Keratinocyte (primary cell): ENCODE measurements at regions not wholly inside any gene's neighbourhood (a gene's known extent, or its start where the extent isn't known, plus 50 kb on each side); places are given as distances from the start of the nearest gene placed in this dataset.

Experiments used
- DNase-seq: peaks from one replicate; pipeline ENCODE4 v3.0.0-alpha.2; 2011; ENCODE audit warnings: low read depth, missing footprints, low spot score
- FAIRE-seq: peaks from 2 replicates; lab custom pipeline; 2011; peaks lifted over from hg19 to GRCh38; lab: Jason Lieb, UNC
- H2AFZ ChIP-seq: 2 replicates; pipeline ENCODE4 v1.6.0; 2012; ENCODE audit warnings: low read length, control low read depth, inconsistent platforms; ENCODE audit not compliant: control insufficient read depth
- H3K27ac ChIP-seq: 2 replicates; pipeline ENCODE4 v1.5.1; 2011; ENCODE audit warnings: low read length; ENCODE audit not compliant: control insufficient read depth, insufficient read depth
- H3K27me3 ChIP-seq: 3 replicates; pipeline ENCODE4 v1.6.0; 2011; ENCODE audit warnings: low read length; ENCODE audit not compliant: control insufficient read depth, insufficient read depth; ENCODE audit errors: extremely low read depth
- H3K36me3 ChIP-seq, 2 experiments: 2 replicates in 1 of 2; 3 replicates in 1 of 2; pipeline ENCODE4 v1.5.1; 2011; ENCODE audit warnings: low read length in 2 of 2, mild to moderate bottlenecking in 1 of 2; ENCODE audit not compliant: control insufficient read depth in 2 of 2, insufficient read depth in 2 of 2; ENCODE audit errors: extremely low read depth in 1 of 2
- H3K4me1 ChIP-seq: 3 replicates; pipeline ENCODE4 v1.5.1; 2011; ENCODE audit warnings: low read length; ENCODE audit not compliant: control insufficient read depth, insufficient read depth; ENCODE audit errors: extremely low read depth
- H3K4me2 ChIP-seq: 3 replicates; pipeline ENCODE4 v1.6.0; 2011; ENCODE audit warnings: low read depth, low read length; ENCODE audit not compliant: control insufficient read depth, insufficient read depth; ENCODE audit errors: extremely low read depth
- H3K4me3 ChIP-seq, 3 experiments: fragments of 200-600 bp in 1 of 3; sonication (generic) in 1 of 3; 2 replicates in 2 of 3; 3 replicates in 1 of 3; pipeline ENCODE4 v1.5.1; 2011 to 2016; ENCODE audit warnings: low read length in 3 of 3, mild to moderate bottlenecking in 3 of 3, control low read depth in 2 of 3, inconsistent platforms in 1 of 3, low read depth in 1 of 3, mixed read lengths in 1 of 3, mixed run types in 1 of 3, moderate library complexity in 1 of 3; ENCODE audit not compliant: control insufficient read depth in 2 of 3, insufficient read depth in 2 of 3; ENCODE audit errors: extremely low read depth in 1 of 3
- H3K79me2 ChIP-seq: 2 replicates; pipeline ENCODE4 v1.6.0; 2012; ENCODE audit warnings: low read length; ENCODE audit not compliant: control insufficient read depth, insufficient read depth
- H3K9ac ChIP-seq: 3 replicates; pipeline ENCODE4 v1.6.0; 2011; ENCODE audit warnings: low read length; ENCODE audit not compliant: control insufficient read depth, insufficient read depth; ENCODE audit errors: extremely low read depth
- H3K9me1 ChIP-seq: 3 replicates; pipeline ENCODE4 v1.6.0; 2011; ENCODE audit warnings: low read length; ENCODE audit not compliant: control insufficient read depth, insufficient read depth; ENCODE audit errors: extremely low read depth
- H3K9me3 ChIP-seq: 2 replicates; pipeline ENCODE4 v1.5.1; 2012; ENCODE audit warnings: low read depth, low read length; ENCODE audit not compliant: control insufficient read depth
- H4K20me1 ChIP-seq: 3 replicates; pipeline ENCODE4 v1.6.0; 2011; ENCODE audit warnings: low read length; ENCODE audit not compliant: control insufficient read depth, insufficient read depth; ENCODE audit errors: extremely low read depth
- EZH2 ChIP-seq: IDR thresholded peaks from one replicate; pipeline ENCODE4 v1.6.1; 2012; ENCODE audit warnings: inconsistent platforms, mild to moderate bottlenecking, low read length, moderate library complexity
- dilution Hi-C: fragments of 300-500 bp; cut with MboI; formaldehyde crosslinking; loops from one replicate; pipeline ENCODE4 v1.7.0; 2020; ENCODE audit warnings: low sequenced_read_pairs; ENCODE audit not compliant: extremely low pct_ligation_motif_present
- TF ChIP-seq, protein P1 (sequence below), 3 experiments: IDR thresholded peaks in 1 of 3; conservative IDR thresholded peaks in 1 of 3; optimal IDR thresholded peaks in 1 of 3; 2 replicates in 2 of 3; 3 replicates in 1 of 3; pipeline versions ENCODE3 to v1.5.1; 2011; ENCODE audit warnings: low read length in 3 of 3, mild to moderate bottlenecking in 3 of 3, moderate library complexity in 2 of 3, control low read depth in 1 of 3, inconsistent platforms in 1 of 3; ENCODE audit not compliant: insufficient read depth in 2 of 3; ENCODE audit errors: extremely low read depth in 1 of 3

DNA sequence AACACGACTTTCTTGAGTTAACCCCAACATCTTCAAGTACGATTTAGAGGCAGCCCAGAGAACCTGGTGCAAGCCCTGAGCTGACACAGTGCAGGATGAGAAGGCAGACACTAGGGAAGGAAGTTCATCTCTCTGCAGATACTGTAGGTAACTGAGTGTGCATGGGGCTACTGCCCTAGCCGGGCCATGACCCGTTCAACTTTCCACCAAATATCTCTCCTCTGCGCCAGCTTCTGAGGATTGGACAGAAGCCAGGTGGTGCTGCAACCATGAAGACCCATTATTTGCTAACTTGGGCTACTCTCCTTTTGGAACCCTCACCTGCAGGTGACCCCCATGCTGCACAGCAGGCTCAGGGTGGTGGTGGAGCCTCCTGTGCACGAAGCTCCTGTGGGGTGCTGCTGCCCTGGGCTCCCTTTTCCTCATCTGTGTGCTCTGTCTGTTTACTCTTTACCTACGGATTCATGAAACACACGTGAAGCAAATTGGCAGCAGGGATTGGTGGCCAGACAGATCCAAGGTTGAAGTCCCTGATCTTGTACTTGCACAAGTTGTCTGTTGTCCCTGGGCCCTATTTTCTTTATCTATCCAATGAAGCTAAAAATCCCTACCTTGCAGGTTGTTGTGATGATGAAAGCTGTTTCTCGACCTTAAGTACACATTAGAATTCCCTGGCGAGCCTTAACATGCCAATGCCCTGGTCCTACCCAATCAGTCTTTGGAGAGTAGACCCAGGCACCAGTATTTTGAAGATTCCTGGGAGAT is 227.8 kb downstream of the LACC1 start:
- DNase-seq (no peak), FAIRE-seq (peak; percentile 39)
- H3K36me3 ChIP-seq = no peaks in the 10 kb centered on the region
- no peaks in the 10 kb centered on the region for H3K27me3 ChIP-seq
- no peak overlapping the region for H3K9ac ChIP-seq
- H3K4me2 ChIP-seq = no peak overlapping the region
- TF ChIP-seq, protein P1, sequence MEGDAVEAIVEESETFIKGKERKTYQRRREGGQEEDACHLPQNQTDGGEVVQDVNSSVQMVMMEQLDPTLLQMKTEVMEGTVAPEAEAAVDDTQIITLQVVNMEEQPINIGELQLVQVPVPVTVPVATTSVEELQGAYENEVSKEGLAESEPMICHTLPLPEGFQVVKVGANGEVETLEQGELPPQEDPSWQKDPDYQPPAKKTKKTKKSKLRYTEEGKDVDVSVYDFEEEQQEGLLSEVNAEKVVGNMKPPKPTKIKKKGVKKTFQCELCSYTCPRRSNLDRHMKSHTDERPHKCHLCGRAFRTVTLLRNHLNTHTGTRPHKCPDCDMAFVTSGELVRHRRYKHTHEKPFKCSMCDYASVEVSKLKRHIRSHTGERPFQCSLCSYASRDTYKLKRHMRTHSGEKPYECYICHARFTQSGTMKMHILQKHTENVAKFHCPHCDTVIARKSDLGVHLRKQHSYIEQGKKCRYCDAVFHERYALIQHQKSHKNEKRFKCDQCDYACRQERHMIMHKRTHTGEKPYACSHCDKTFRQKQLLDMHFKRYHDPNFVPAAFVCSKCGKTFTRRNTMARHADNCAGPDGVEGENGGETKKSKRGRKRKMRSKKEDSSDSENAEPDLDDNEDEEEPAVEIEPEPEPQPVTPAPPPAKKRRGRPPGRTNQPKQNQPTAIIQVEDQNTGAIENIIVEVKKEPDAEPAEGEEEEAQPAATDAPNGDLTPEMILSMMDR (optimal IDR thresholded peaks at IDR 0.05 in 1 of 3, IDR thresholded peaks at IDR 0.05 in 1 of 3, conservative IDR thresholded peaks at IDR 0.05 in 1 of 3; ENCODE audit: extremely low read depth in 1 of 3, insufficient read depth in 2 of 3, low read length in 3 of 3) = no peak
- no peak for TF ChIP-seq EZH2
- H3K27ac ChIP-seq = no peak overlapping the region
- H3K9me1 ChIP-seq = no peaks in the 10 kb centered on the region
- H4K20me1 ChIP-seq = no peaks in the 10 kb centered on the region
- dilution Hi-C loops = no loop called here
- no peaks in the 10 kb centered on the region for H3K9me3 ChIP-seq
- no peak overlapping the region for H3K4me3 ChIP-seq
- H3K4me1 ChIP-seq = peaks cover 17% of the 10 kb centered on the region
- H3K79me2 ChIP-seq = no peaks in the 10 kb centered on the region
- H2AFZ ChIP-seq = no peak overlapping the region

DNA sequence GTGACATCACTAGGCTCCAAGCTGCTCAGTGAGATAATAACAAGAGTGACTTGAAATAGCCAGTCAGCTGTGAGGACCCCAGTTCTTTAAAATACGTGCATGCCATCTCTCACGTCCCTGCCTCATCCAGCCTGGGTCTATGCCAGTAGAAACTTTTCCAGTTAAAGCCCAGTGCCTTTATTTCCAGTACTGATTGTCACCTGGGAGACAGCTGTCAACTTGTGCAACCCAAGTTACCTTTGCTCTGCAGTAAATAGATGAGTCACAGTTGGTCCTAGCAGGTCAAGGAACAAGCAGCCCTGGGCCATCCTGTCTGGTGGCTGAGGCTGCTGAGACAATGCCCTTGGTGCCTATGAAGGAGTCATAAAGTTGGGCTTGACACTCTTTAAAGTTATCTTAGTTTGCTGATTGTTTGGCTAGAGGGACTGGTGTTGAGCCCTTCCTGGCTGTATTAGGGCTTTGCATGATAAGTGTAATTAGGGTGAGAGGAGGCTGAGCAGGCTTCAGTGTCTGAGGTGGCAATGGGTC is 228.7 kb downstream of the LACC1 start:
- H3K9ac ChIP-seq = no peak overlapping the region
- dilution Hi-C loops = no loop called here
- no peaks in the 10 kb centered on the region for H4K20me1 ChIP-seq
- H3K79me2 ChIP-seq = no peaks in the 10 kb centered on the region
- H3K4me2 ChIP-seq = no peak overlapping the region
- H2AFZ ChIP-seq = no peak overlapping the region
- TF ChIP-seq, protein P1 (optimal IDR thresholded peaks at IDR 0.05 in 1 of 3, IDR thresholded peaks at IDR 0.05 in 1 of 3, conservative IDR thresholded peaks at IDR 0.05 in 1 of 3; ENCODE audit: extremely low read depth in 1 of 3, insufficient read depth in 2 of 3, low read length in 3 of 3) = no peak
- TF ChIP-seq EZH2 = no peak
- no peaks in the 10 kb centered on the region for H3K27me3 ChIP-seq
- no peak overlapping the region for H3K4me3 ChIP-seq
- peak; percentile 72 for FAIRE-seq
- no peaks in the 10 kb centered on the region for H3K9me1 ChIP-seq
- DNase-seq = no peak
- H3K9me3 ChIP-seq = no peaks in the 10 kb centered on the region
- no peak overlapping the region for H3K27ac ChIP-seq
- H3K4me1 ChIP-seq = peaks cover 17% of the 10 kb centered on the region
- no peaks in the 10 kb centered on the region for H3K36me3 ChIP-seq
